HCT116 (cell line): ENCODE measurements at regions not wholly inside any gene's neighbourhood (a gene's known extent, or its start where the extent isn't known, plus 50 kb on each side); places are given as distances from the start of the nearest gene placed in this dataset.

ENCODE experiments used
- ATAC-seq: fragments of 200-7000 bp; cut with Tn5 transposase; 2 replicates; pipeline ENCODE4 v1.9.1; 2020; ENCODE audit warnings: mild to moderate bottlenecking, moderate library complexity
- BruUV-seq: library from RNA; stranded (reverse); fragments of 400-500 nt; replicated peaks from 2 replicates; lab custom pipeline; 2021; lab: Mats Ljungman, UMichigan
- CTCF ChIA-PET: fragments of 300-600 bp; sonication (Branson Sonifier 250); formaldehyde crosslinking; loops from one replicate; lab custom pipeline; 2021; ENCODE audit warnings: antibody characterized with exemption; lab: Charles Lee
- POLR2A ChIA-PET: fragments of 300-600, 350-600 bp; sonication (Branson Sonifier 250); formaldehyde crosslinking; loops from one replicate; lab custom pipeline; 2021; ENCODE audit warnings: antibody characterized with exemption; lab: Charles Lee
- RAD21 ChIA-PET, 2 experiments: fragments of 300-600 bp; sonication (Branson Sonifier 250); formaldehyde crosslinking; loops; one replicate each; lab custom pipeline; 2023; ENCODE audit warnings: low total read pairs in 2 of 2; ENCODE audit not compliant: uncharacterized antibody in 2 of 2, unreplicated experiment in 2 of 2, low non-redundant PET in 1 of 2; lab: Charles Lee
- DNase-seq: peaks from one replicate; pipeline ENCODE4 v3.0.0-alpha.2; 2010; ENCODE audit warnings: low read depth, low spot score
- H2AFZ ChIP-seq: fragments of 200-600 bp; shearing (Covaris generic), sonication (generic); 2 replicates; pipeline ENCODE4 v1.6.1; 2017; ENCODE audit warnings: low read depth, mixed run types, mixed read lengths, antibody characterized with exemption, low read length; ENCODE audit not compliant: poor library complexity, severe bottlenecking
- H3K27ac ChIP-seq: 2 replicates; pipeline ENCODE4 v1.5.1; 2012; ENCODE audit warnings: low read depth, low read length
- H3K27me3 ChIP-seq: fragments of 200-600 bp; sonication (generic); 2 replicates; pipeline ENCODE4 v1.6.1; 2016; ENCODE audit warnings: mixed run types, low read length, mixed read lengths; ENCODE audit not compliant: insufficient read depth
- H3K36me3 ChIP-seq, 2 experiments: fragments of 200-500 bp in 1 of 2; fragments of 200-600 bp in 1 of 2; sonication (Bioruptor generic) in 1 of 2; sonication (generic) in 1 of 2; 2 replicates each; pipeline versions ENCODE4 v1.5.1 to v1.6.1; 2014 to 2016; ENCODE audit warnings: low read length in 2 of 2, inconsistent platforms in 1 of 2, mixed read lengths in 1 of 2, mixed run types in 1 of 2; ENCODE audit not compliant: insufficient read depth in 2 of 2, control insufficient read depth in 1 of 2
- H3K4me1 ChIP-seq, 2 experiments: fragments of 200-600 bp in 1 of 2; sonication (generic) in 1 of 2; 2 replicates each; pipeline versions ENCODE4 v1.5.1 to v1.6.1; 2012 to 2017; ENCODE audit warnings: low read length in 2 of 2, inconsistent platforms in 1 of 2, mild to moderate bottlenecking in 1 of 2, mixed read lengths in 1 of 2, mixed run types in 1 of 2, moderate library complexity in 1 of 2; ENCODE audit not compliant: insufficient read depth in 2 of 2, control insufficient read depth in 1 of 2
- H3K4me2 ChIP-seq: fragments of 200-600 bp; sonication (generic); 2 replicates; pipeline ENCODE4 v1.6.1; 2017; ENCODE audit warnings: mixed run types, low read length, mixed read lengths
- H3K4me3 ChIP-seq, 2 experiments: fragments of 200-600 bp in 1 of 2; sonication (generic) in 1 of 2; replicated peaks in 1 of 2; 2 replicates each; pipeline ENCODE4 v1.5.1; 2011 to 2016; ENCODE audit warnings: low read length in 2 of 2, control low read depth in 1 of 2, low read depth in 1 of 2, mild to moderate bottlenecking in 1 of 2, mixed read lengths in 1 of 2, mixed run types in 1 of 2
- H3K79me2 ChIP-seq: fragments of 200-600 bp; sonication (generic); 2 replicates; pipeline ENCODE4 v1.6.1; 2017; ENCODE audit warnings: mild to moderate bottlenecking, mixed run types, low read length, moderate library complexity, mixed read lengths; ENCODE audit not compliant: insufficient read depth
- H3K9ac ChIP-seq: fragments of 200-600 bp; sonication (generic); 2 replicates; pipeline ENCODE4 v1.6.1; 2016; ENCODE audit warnings: low read length, mixed read lengths
- H3K9me2 ChIP-seq: fragments of 200-600 bp; sonication (generic), shearing (Covaris generic); 2 replicates; pipeline ENCODE4 v1.6.1; 2017; ENCODE audit warnings: mixed run types, mild to moderate bottlenecking, moderate library complexity; ENCODE audit not compliant: insufficient read depth
- H3K9me3 ChIP-seq, 2 experiments: fragments of 200-500 bp in 1 of 2; fragments of 200-600 bp in 1 of 2; sonication (Bioruptor generic) in 1 of 2; sonication (generic) in 1 of 2; 2 replicates each; pipeline ENCODE4 v1.6.1; 2014 to 2017; ENCODE audit warnings: low read length in 2 of 2, mixed read lengths in 2 of 2, inconsistent platforms in 1 of 2, low read depth in 1 of 2, mild to moderate bottlenecking in 1 of 2, mixed run types in 1 of 2, moderate library complexity in 1 of 2; ENCODE audit not compliant: control insufficient read depth in 1 of 2, insufficient read depth in 1 of 2
- H4K20me1 ChIP-seq: fragments of 200-600 bp; sonication (generic), shearing (Covaris generic); 2 replicates; pipeline ENCODE4 v1.6.1; 2017; ENCODE audit warnings: mixed run types, mild to moderate bottlenecking, moderate library complexity; ENCODE audit not compliant: insufficient read depth
- CEBPB ChIP-seq: IDR thresholded peaks from 2 replicates; pipeline ENCODE4 v1.6.1; 2012; ENCODE audit warnings: low read depth
- JUND ChIP-seq: IDR thresholded peaks from 2 replicates; pipeline ENCODE4 v1.6.1; 2012
- POLR2A ChIP-seq: IDR thresholded peaks from 2 replicates; pipeline ENCODE4 v1.7.0; 2011; ENCODE audit warnings: borderline replicate concordance; ENCODE audit not compliant: insufficient read depth, insufficient read length; ENCODE audit errors: extremely low read depth
- RAD21 ChIP-seq: IDR thresholded peaks from 2 replicates; pipeline ENCODE4 v1.6.1; 2012; ENCODE audit warnings: low read depth, mild to moderate bottlenecking
- ZFX ChIP-seq: fragments of 450-650 bp; IDR thresholded peaks from 2 replicates; pipeline ENCODE4 v1.6.1; 2017
- intact Hi-C: fragments of 100-400 bp; cut with micrococcal nuclease; formaldehyde crosslinking; loops from 2 replicates; pipeline ENCODE4 v1.10.0; 2022
- TF ChIP-seq, protein P1 (sequence below), 3 experiments: fragments of 200-600 bp in 1 of 3; sonication (generic) in 1 of 3; IDR thresholded peaks in 2 of 3; conservative IDR thresholded peaks in 1 of 3; 2 replicates each; pipeline ENCODE4 v1.5.1; 2012 to 2017; ENCODE audit warnings: low read depth in 2 of 3, low read length in 2 of 3, antibody characterized with exemption in 1 of 3, borderline replicate concordance in 1 of 3, control low read depth in 1 of 3, mild to moderate bottlenecking in 1 of 3, mixed read lengths in 1 of 3, mixed run types in 1 of 3, moderate library complexity in 1 of 3; ENCODE audit not compliant: insufficient read depth in 1 of 3

DNA sequence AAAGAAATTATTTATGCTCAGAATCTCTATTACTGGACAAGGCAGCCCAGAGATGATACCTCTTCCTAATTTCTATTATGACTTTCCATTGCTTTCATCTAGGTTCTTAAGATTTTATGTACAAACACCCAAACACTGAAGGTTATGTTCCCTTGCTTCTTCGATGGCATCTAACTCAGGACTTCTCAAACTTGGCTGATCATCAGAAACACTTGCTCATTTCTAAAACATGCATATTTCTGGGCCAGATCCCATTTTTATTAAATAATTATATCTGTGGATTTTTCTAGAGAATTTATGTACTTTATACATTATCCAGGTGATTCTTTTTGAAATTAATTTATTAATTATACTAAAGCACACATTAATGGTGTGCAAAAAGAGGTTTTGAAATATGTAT lies 482.4 kb upstream of the NR2F2 start:
- no peaks in the 10 kb centered on the region for H4K20me1 ChIP-seq
- ChIA-PET POLR2A (no interaction called here), CTCF (no interaction called here), RAD21 (no interaction called here)
- ATAC-seq (no peak), DNase-seq (no peak)
- TF ChIP-seq POLR2A (no peak), JUND (no peak), CEBPB (no peak)
- no peaks in the 10 kb centered on the region for H3K27me3 ChIP-seq
- no TSS peak for BruUV-seq
- no peak overlapping the region for H3K27ac ChIP-seq
- H3K9me2 ChIP-seq = no peaks in the 10 kb centered on the region
- H3K36me3 ChIP-seq = no peaks in the 10 kb centered on the region
- H3K4me1 ChIP-seq = no peaks in the 10 kb centered on the region
- no peak overlapping the region for H3K4me2 ChIP-seq
- no peaks in the 10 kb centered on the region for H3K79me2 ChIP-seq
- H3K9me3 ChIP-seq = no peaks in the 10 kb centered on the region
- H3K9ac ChIP-seq = no peak overlapping the region
- H3K4me3 ChIP-seq = no peak overlapping the region
- intact Hi-C loops = no loop called here
- no peak overlapping the region for H2AFZ ChIP-seq

DNA sequence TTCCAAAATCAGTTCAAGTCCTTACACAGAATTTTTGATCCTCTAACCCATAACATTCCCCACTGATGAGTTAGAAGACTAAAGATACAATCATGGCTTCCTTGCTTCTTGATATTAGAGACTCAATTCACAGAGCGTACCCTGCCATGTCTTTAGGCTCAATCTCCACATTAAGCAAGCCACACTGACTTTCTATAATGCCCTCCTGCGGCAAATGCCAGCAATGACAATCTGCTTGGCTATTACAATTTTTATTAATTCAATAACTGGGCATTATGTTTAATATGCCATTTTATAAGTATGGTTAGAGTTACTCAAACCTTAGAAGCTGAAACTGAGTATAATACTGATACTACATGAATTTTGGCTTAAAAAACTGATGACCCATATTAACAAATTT lies 479.7 kb upstream of the NR2F2 start:
- CTCF ChIA-PET = no interaction called here
- intact Hi-C loops = loop anchor here (2.0 kb wide), 1 partner anchor 592 kb away; no protein-coding TSS in a partner anchor

More for the DNA sequence above, 479.7 kb upstream of the NR2F2 start:
- DNase-seq (peak; percentile 6), ATAC-seq (peak; percentile 59; the same call in 1 of the 2 replicates)
- no peak overlapping the region for H3K4me2 ChIP-seq
- H3K4me3 ChIP-seq = no peak overlapping the region
- H3K4me1 ChIP-seq = no peaks in the 10 kb centered on the region
- no peaks in the 10 kb centered on the region for H3K27me3 ChIP-seq
- no TSS peak for BruUV-seq
- no peak overlapping the region for H3K9ac ChIP-seq
- TF ChIP-seq, protein P1, sequence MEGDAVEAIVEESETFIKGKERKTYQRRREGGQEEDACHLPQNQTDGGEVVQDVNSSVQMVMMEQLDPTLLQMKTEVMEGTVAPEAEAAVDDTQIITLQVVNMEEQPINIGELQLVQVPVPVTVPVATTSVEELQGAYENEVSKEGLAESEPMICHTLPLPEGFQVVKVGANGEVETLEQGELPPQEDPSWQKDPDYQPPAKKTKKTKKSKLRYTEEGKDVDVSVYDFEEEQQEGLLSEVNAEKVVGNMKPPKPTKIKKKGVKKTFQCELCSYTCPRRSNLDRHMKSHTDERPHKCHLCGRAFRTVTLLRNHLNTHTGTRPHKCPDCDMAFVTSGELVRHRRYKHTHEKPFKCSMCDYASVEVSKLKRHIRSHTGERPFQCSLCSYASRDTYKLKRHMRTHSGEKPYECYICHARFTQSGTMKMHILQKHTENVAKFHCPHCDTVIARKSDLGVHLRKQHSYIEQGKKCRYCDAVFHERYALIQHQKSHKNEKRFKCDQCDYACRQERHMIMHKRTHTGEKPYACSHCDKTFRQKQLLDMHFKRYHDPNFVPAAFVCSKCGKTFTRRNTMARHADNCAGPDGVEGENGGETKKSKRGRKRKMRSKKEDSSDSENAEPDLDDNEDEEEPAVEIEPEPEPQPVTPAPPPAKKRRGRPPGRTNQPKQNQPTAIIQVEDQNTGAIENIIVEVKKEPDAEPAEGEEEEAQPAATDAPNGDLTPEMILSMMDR (IDR thresholded peaks at IDR 0.05 in 2 of 3, conservative IDR thresholded peaks at IDR 0.05 in 1 of 3; ENCODE audit: borderline replicate concordance in 1 of 3, insufficient read depth in 1 of 3, low read depth in 2 of 3, low read length in 2 of 3) = peak in 2 of 3 experiments; percentile 28 to 54; a peak in 3 of 6 replicates
- TF ChIP-seq RAD21 = peak; percentile 50; the same call in 1 of the 2 replicates
- no peak for TF ChIP-seq ZFX
- no peaks in the 10 kb centered on the region for H3K9me2 ChIP-seq
- H3K27ac ChIP-seq = no peak overlapping the region
- peak overlapping the region; percentile 50 for H2AFZ ChIP-seq
- no peaks in the 10 kb centered on the region for H3K79me2 ChIP-seq
- RAD21 ChIA-PET = no interaction called here
- H3K9me3 ChIP-seq = no peaks in the 10 kb centered on the region
- no peaks in the 10 kb centered on the region for H3K36me3 ChIP-seq
- H4K20me1 ChIP-seq = no peaks in the 10 kb centered on the region
- POLR2A ChIA-PET = no interaction called here
